ENCODE measurements at regions not wholly inside any gene's neighbourhood (a gene's known extent, or its start where the extent isn't known, plus 50 kb on each side); places are given as distances from the start of the nearest gene placed in this dataset.

DNA sequence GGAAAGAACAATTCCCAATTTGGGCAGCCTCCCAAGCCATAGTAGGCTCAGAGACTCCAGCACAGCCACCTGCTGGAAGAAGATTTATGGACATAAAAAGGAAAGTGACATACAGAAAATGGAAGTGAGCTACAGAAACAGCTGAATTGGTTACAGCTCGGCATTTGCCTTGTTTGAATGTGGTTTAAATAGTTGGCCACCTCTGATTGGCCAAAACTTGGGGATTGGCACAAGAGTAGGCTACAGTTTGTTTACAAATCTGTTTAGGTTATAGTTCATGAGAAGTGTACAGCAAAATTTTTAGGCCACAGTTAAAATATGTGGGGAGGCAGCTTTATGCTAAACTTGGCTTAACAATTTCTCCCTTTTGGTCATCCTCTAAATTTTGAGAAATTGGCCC, 150.4 kb downstream of the MAGEC1 start:
- TF ChIP-seq, protein P1, sequence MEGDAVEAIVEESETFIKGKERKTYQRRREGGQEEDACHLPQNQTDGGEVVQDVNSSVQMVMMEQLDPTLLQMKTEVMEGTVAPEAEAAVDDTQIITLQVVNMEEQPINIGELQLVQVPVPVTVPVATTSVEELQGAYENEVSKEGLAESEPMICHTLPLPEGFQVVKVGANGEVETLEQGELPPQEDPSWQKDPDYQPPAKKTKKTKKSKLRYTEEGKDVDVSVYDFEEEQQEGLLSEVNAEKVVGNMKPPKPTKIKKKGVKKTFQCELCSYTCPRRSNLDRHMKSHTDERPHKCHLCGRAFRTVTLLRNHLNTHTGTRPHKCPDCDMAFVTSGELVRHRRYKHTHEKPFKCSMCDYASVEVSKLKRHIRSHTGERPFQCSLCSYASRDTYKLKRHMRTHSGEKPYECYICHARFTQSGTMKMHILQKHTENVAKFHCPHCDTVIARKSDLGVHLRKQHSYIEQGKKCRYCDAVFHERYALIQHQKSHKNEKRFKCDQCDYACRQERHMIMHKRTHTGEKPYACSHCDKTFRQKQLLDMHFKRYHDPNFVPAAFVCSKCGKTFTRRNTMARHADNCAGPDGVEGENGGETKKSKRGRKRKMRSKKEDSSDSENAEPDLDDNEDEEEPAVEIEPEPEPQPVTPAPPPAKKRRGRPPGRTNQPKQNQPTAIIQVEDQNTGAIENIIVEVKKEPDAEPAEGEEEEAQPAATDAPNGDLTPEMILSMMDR (IDR thresholded peaks at IDR 0.05) = no peak
- TF ChIP-seq POLR2AphosphoS5 (IDR thresholded peaks at IDR 0.05; ENCODE audit: low read depth, low read length) (no peak), SIN3A (IDR thresholded peaks at IDR 0.05; ENCODE audit: borderline replicate concordance, insufficient read depth, low read depth, low read length) (no peak), TCF7L2 (IDR thresholded peaks at IDR 0.05; ENCODE audit: low read depth, low read length) (no peak)
- TF ChIP-seq, protein P2, sequence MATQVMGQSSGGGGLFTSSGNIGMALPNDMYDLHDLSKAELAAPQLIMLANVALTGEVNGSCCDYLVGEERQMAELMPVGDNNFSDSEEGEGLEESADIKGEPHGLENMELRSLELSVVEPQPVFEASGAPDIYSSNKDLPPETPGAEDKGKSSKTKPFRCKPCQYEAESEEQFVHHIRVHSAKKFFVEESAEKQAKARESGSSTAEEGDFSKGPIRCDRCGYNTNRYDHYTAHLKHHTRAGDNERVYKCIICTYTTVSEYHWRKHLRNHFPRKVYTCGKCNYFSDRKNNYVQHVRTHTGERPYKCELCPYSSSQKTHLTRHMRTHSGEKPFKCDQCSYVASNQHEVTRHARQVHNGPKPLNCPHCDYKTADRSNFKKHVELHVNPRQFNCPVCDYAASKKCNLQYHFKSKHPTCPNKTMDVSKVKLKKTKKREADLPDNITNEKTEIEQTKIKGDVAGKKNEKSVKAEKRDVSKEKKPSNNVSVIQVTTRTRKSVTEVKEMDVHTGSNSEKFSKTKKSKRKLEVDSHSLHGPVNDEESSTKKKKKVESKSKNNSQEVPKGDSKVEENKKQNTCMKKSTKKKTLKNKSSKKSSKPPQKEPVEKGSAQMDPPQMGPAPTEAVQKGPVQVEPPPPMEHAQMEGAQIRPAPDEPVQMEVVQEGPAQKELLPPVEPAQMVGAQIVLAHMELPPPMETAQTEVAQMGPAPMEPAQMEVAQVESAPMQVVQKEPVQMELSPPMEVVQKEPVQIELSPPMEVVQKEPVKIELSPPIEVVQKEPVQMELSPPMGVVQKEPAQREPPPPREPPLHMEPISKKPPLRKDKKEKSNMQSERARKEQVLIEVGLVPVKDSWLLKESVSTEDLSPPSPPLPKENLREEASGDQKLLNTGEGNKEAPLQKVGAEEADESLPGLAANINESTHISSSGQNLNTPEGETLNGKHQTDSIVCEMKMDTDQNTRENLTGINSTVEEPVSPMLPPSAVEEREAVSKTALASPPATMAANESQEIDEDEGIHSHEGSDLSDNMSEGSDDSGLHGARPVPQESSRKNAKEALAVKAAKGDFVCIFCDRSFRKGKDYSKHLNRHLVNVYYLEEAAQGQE (IDR thresholded peaks at IDR 0.05; ENCODE audit: insufficient read depth in 1 of 2, low read depth in 2 of 2, low read length in 1 of 2) = no peak

Measured in Panc1 (cell line).